Activated naive CD4-positive, alpha-beta T cell treated with anti-CD3 and anti-CD28 coated beads for 36 hours (primary cell): ENCODE measurements at regions not wholly inside any gene's neighbourhood (a gene's known extent, or its start where the extent isn't known, plus 50 kb on each side); places are given as distances from the start of the nearest gene placed in this dataset.

ENCODE experiments used
- CTCF ChIA-PET: fragments of 350-600 bp; sonication (Branson Sonifier 250); formaldehyde crosslinking; loops from one replicate; lab custom pipeline; 2021; ENCODE audit warnings: antibody characterized with exemption; lab: Charles Lee
- DNase-seq: peaks from one replicate; pipeline ENCODE4 v3.0.0-alpha.2; 2020
- H3K27ac Mint-ChIP-seq: one replicate; pipeline ENCODE4 v1.8.0; 2021; ENCODE audit warnings: mild to moderate bottlenecking, mixed read lengths
- H3K27me3 Mint-ChIP-seq: one replicate; pipeline ENCODE4 v1.8.0; 2021; ENCODE audit warnings: low read depth, mixed read lengths
- H3K36me3 Mint-ChIP-seq: one replicate; pipeline ENCODE4 v1.8.0; 2021; ENCODE audit warnings: low read depth, mixed read lengths
- H3K4me1 Mint-ChIP-seq: one replicate; pipeline ENCODE4 v1.8.0; 2021; ENCODE audit warnings: low read depth, mixed read lengths
- H3K4me3 Mint-ChIP-seq: one replicate; pipeline ENCODE4 v1.8.0; 2021; ENCODE audit warnings: mild to moderate bottlenecking, moderate library complexity, mixed read lengths
- H3K9me3 Mint-ChIP-seq: one replicate; pipeline ENCODE4 v1.8.0; 2021; ENCODE audit warnings: mixed read lengths
- intact Hi-C: fragments of 100-400 bp; cut with micrococcal nuclease; formaldehyde crosslinking; loops from one replicate; pipeline ENCODE4 v1.15.1; 2023

DNA sequence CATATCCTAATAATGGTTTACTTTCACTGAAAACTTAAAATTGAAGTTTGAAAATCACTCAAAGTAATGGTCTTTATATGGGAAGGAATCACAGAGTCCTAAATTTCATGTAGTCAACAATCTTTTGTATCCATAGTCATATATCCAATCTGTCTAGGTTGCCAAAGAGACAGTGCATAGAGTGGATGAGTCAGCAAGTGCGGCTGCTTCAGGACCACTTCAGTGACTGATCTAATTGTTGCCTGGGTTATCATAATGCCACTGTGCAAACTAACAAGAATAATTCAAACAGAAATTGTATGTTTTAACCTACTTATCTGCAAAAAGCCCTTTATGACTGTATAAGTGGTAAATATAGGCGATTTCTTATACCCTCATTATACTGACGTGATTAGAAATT, 211.3 kb upstream of the PRR16 start:
- Mint-ChIP-seq H3K27me3 (no peaks in the 10 kb centered on the region), H3K36me3 (no peaks in the 10 kb centered on the region), H3K4me3 (no peak overlapping the region), H3K4me1 (no peaks in the 10 kb centered on the region), H3K27ac (no peak overlapping the region), H3K9me3 (peaks cover 2% of the 10 kb centered on the region)
- intact Hi-C loops: no loop called here
- no peak for DNase-seq
- CTCF ChIA-PET: no interaction called here

DNA sequence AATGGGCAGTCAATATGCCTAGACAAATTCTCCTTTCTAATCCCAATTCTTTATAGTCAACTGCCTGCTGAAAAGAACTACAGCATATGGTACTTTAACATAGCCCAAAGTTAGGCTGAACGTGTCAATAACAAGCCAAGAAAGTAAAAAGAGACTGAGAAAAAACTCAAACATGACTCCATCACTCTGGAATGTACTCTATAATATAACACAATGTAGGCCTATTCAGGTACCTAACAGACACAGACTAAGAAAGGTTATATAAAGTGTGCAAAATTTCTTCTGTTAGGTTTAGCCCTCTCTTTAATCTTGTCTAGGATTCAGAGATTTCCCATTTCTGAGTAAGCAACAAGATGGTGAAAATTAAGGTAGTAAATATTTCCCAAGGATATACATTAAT, 209.7 kb upstream of the PRR16 start:
- no peak overlapping the region for H3K27ac Mint-ChIP-seq
- CTCF ChIA-PET: no interaction called here

DNA sequence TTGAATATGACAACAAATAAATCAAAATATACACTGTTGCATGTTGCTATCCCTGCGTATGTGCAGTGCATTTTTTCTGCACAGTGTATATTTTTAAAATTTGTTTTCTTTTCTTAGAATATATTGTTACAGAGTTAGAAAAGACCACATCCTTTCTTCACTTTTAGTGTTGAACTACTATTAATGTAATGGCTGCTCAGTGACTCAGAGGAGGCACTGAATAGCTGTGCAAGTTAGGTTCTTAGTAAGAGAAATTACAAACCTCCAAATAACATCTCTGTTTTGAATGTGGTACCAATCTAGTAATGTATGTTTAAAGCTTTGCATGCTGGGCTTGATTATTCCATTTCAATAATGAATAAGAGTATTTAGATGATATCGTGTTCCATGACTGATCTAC, 208.9 kb upstream of the PRR16 start:
- Mint-ChIP-seq H3K4me1 (no peaks in the 10 kb centered on the region), H3K4me3 (no peak overlapping the region), H3K27ac (no peak overlapping the region), H3K9me3 (peaks cover 2% of the 10 kb centered on the region), H3K27me3 (no peaks in the 10 kb centered on the region), H3K36me3 (no peaks in the 10 kb centered on the region)
- intact Hi-C loops: no loop called here
- DNase-seq: no peak
- CTCF ChIA-PET: no interaction called here

More for the DNA sequence above, 209.7 kb upstream of the PRR16 start:
- peaks cover 2% of the 10 kb centered on the region for H3K9me3 Mint-ChIP-seq
- H3K27me3 Mint-ChIP-seq: no peaks in the 10 kb centered on the region
- no peaks in the 10 kb centered on the region for H3K36me3 Mint-ChIP-seq
- intact Hi-C loops: no loop called here
- no peaks in the 10 kb centered on the region for H3K4me1 Mint-ChIP-seq
- no peak for DNase-seq
- H3K4me3 Mint-ChIP-seq: no peak overlapping the region

DNA sequence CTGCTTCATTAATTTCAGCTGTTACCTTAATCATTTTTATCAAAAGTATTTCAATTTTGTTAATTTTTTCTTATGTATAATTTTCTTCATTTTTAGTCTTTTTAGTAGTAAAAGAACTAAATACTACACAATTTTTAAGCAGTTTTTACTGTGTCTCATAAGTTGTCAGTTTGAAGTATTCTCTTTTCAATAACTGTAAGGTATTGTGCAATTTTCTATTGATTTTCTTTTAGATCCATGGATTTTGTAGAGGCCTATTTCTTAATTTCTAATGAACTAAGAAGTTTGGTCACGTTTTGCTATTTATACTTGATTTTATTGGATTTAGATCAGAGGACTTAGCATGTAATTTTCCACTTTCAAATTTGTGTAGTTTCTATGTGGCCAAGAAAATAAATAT, 207.7 kb upstream of the PRR16 start:
- H3K27ac Mint-ChIP-seq: no peak overlapping the region
- H3K27me3 Mint-ChIP-seq: no peaks in the 10 kb centered on the region
- no peaks in the 10 kb centered on the region for H3K4me1 Mint-ChIP-seq
- DNase-seq: no peak
- H3K36me3 Mint-ChIP-seq: no peaks in the 10 kb centered on the region
- intact Hi-C loops: no loop called here
- CTCF ChIA-PET: no interaction called here
- no peak overlapping the region for H3K4me3 Mint-ChIP-seq
- no peaks in the 10 kb centered on the region for H3K9me3 Mint-ChIP-seq

DNA sequence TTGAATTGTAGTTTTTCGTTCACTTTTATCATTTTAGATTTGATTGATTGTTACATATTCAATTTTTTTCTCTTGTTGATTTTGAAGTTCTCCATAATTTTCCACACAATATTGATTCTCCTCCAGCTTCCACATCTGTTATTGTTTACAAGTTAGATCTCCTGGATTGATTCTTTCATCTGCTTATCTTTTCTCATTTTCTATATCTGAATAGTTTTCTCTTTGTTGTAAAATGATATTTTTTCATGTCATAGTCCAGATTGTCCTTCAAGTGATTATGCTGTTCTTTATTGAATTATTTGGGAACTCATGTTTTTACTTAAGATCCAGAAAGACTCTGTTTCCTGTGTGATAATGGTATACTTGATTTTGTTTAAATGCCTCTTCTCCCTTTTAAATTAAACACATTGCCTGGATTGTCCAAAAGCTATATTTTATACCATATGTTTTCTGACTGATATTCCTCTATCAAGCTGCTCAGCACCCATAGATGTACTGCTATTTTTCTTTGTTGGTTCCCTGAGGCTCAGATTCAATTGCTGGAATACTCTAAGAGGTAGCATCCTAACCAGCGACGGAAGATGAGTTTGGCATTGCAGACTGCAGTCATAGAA, 206.6 kb upstream of the PRR16 start:
- H3K27ac Mint-ChIP-seq: no peak overlapping the region

DNA sequence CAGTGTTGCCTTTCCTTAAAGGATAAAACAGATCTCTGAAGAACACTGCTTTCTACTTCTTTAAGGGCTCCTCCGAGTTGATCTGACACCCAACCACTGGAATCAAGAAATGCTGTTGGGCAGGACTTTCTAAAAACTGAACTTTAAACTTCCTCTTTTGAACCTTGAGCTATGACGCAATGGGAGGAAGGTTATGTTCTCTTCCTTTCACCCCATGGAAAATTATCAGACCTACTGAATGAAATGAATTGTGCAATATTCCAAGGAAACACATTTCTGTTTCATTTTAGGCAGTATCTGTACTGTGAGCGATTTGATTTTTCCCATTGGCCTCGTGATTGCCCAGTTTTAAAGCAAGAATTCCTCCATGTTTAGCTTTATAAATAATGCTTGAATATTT, 206.0 kb upstream of the PRR16 start:
- H3K9me3 Mint-ChIP-seq: no peaks in the 10 kb centered on the region
- no peaks in the 10 kb centered on the region for H3K4me1 Mint-ChIP-seq
- no peaks in the 10 kb centered on the region for H3K36me3 Mint-ChIP-seq
- no peaks in the 10 kb centered on the region for H3K27me3 Mint-ChIP-seq
- no peak overlapping the region for H3K27ac Mint-ChIP-seq
- no peak for DNase-seq
- intact Hi-C loops: no loop called here
- CTCF ChIA-PET: no interaction called here
- H3K4me3 Mint-ChIP-seq: no peak overlapping the region

More for the DNA sequence above, 206.6 kb upstream of the PRR16 start:
- no peak for DNase-seq
- CTCF ChIA-PET: no interaction called here
- no peaks in the 10 kb centered on the region for H3K4me1 Mint-ChIP-seq
- no peak overlapping the region for H3K4me3 Mint-ChIP-seq
- no peaks in the 10 kb centered on the region for H3K9me3 Mint-ChIP-seq
- H3K27me3 Mint-ChIP-seq: no peaks in the 10 kb centered on the region
- intact Hi-C loops: no loop called here
- H3K36me3 Mint-ChIP-seq: no peaks in the 10 kb centered on the region

DNA sequence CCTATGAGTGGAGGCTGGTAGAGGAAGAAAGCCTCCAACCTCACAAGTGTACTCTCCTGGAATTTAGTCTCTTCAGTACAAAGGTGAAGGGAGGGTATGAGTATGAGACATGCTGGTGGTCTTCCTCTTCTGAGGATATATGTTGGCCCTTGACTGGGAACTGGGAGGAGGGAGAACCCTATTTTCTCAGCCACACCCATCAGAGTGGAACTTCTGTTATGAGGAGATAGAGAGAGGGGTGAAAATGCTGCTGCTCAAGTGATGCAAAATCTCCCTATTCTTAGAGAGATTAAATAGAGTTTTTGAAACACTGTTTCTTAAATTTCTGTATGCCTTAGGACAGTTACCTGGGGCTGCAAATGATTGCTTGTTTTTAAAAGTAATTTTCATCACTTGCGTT, 203.4 kb upstream of the PRR16 start:
- DNase-seq: no peak
- CTCF ChIA-PET: no interaction called here
- Mint-ChIP-seq H3K27ac (no peak overlapping the region), H3K9me3 (no peaks in the 10 kb centered on the region), H3K36me3 (no peaks in the 10 kb centered on the region), H3K4me1 (no peaks in the 10 kb centered on the region), H3K27me3 (no peaks in the 10 kb centered on the region), H3K4me3 (no peak overlapping the region)
- intact Hi-C loops: no loop called here

DNA sequence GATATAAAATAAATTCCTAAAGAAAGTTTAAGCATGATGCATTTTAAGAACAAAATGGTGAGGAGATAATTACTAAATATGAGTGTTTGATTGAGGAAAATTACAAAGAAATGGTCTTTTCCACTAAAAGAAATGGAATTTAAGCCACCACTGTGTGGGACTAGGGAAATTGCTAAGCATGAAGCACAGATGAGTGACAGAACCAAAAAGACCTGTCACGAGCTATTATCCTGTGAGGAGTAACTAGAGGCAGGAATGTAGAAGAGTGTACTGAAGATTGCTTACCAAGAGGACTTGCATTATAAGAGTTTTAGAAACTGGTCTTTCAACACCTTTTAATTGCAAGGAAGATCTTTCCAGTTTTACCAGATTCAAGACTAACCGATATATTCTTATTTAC, 193.6 kb upstream of the PRR16 start:
- Mint-ChIP-seq H3K4me3 (no peak overlapping the region), H3K9me3 (peaks cover 2% of the 10 kb centered on the region), H3K4me1 (no peaks in the 10 kb centered on the region), H3K27me3 (no peaks in the 10 kb centered on the region), H3K36me3 (no peaks in the 10 kb centered on the region), H3K27ac (no peak overlapping the region)
- no peak for DNase-seq
- CTCF ChIA-PET: no interaction called here
- intact Hi-C loops: no loop called here

DNA sequence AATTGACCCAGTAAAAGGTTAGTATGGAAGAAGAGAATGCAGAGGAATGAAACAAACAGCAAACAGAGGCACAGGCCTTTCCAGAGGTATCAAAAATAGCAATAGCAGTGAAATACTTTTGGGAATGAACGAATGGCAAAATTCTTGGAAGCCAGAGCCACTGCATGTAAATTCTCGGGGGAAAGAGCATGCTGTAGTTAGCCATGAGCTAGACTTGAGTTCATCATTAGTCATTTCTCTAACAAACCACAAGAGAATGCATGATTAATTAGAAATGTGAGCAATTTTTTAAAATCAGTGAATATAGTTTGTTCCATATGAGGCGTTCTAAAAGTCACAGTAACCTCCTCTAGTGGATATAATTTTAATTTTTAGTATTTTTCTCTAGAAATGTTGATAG, 170.3 kb upstream of the PRR16 start:
- Mint-ChIP-seq H3K4me3 (no peak overlapping the region), H3K36me3 (no peaks in the 10 kb centered on the region), H3K4me1 (no peaks in the 10 kb centered on the region), H3K27me3 (no peaks in the 10 kb centered on the region), H3K27ac (no peak overlapping the region), H3K9me3 (no peaks in the 10 kb centered on the region)
- CTCF ChIA-PET: no interaction called here
- intact Hi-C loops: no loop called here
- no peak for DNase-seq

DNA sequence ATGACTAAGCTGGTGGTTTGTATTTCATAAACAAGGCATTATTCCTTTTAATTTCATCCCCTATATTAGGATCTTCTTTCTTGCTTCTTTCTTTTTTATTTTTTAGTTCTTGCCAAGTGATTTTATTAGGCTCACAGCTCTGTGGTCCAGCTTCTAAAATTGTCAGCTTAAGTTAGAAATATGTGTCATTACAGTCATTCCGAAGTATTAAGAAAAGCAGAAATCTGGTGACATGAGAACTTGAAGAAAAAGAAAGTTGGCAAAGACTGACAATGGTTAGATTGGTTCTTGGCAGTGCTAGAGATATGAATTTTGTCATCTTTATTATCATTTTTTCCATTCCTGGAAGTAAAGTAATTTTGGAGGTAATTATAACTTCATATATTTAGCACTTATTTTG, 166.5 kb upstream of the PRR16 start:
- Mint-ChIP-seq H3K36me3 (no peaks in the 10 kb centered on the region), H3K4me1 (no peaks in the 10 kb centered on the region), H3K27me3 (no peaks in the 10 kb centered on the region)

DNA sequence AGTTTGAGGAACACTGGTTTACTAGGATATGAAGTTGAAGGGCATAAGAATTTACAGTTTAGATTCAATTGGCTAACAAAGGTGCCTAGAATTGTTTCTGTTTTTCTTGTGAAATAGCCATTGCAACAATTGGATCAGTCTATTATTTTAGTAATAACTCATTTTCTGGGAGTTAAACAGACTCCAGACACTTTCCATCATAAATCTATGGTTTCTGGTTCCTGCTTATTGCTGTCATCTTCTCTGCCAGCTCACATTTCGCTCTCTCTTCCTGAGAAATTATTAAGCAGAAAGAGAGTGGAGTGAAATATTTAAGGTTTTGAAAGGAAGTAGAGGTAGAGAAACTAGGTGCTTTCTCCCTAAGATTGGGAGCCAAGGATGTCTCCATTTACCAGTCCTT, 165.1 kb upstream of the PRR16 start:
- no peak overlapping the region for H3K27ac Mint-ChIP-seq
- DNase-seq: no peak
- no peaks in the 10 kb centered on the region for H3K27me3 Mint-ChIP-seq
- CTCF ChIA-PET: no interaction called here
- intact Hi-C loops: no loop called here
- no peaks in the 10 kb centered on the region for H3K4me1 Mint-ChIP-seq
- H3K36me3 Mint-ChIP-seq: no peaks in the 10 kb centered on the region
- H3K4me3 Mint-ChIP-seq: no peak overlapping the region
- H3K9me3 Mint-ChIP-seq: no peaks in the 10 kb centered on the region

More for the DNA sequence above, 166.5 kb upstream of the PRR16 start:
- no peaks in the 10 kb centered on the region for H3K9me3 Mint-ChIP-seq
- CTCF ChIA-PET: no interaction called here
- no peak overlapping the region for H3K4me3 Mint-ChIP-seq
- intact Hi-C loops: no loop called here
- no peak overlapping the region for H3K27ac Mint-ChIP-seq
- no peak for DNase-seq

DNA sequence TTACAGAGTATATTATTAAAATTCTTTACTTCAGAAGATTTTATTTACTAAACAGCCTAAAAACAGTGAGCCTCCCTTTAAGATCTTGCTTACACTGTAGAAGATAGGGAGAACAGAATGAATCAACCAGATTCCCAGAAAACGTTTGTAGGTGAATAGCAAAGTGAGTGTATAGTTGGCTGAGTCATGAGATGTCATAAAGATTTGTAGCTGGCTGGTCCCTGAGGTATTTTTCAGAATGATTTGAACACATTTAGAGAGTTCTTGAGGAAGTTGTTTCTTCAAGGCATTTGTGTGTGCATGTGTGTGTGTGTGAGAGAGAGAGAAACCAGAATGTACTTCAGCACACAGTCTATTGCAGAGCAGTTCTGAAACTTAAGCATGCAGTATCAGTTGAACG, 159.4 kb upstream of the PRR16 start:
- H3K36me3 Mint-ChIP-seq: no peaks in the 10 kb centered on the region
- H3K4me3 Mint-ChIP-seq: no peak overlapping the region
- no peaks in the 10 kb centered on the region for H3K27me3 Mint-ChIP-seq
- intact Hi-C loops: no loop called here
- H3K4me1 Mint-ChIP-seq: no peaks in the 10 kb centered on the region
- no peak for DNase-seq
- H3K9me3 Mint-ChIP-seq: peaks cover 2% of the 10 kb centered on the region
- CTCF ChIA-PET: no interaction called here
- H3K27ac Mint-ChIP-seq: no peak overlapping the region

DNA sequence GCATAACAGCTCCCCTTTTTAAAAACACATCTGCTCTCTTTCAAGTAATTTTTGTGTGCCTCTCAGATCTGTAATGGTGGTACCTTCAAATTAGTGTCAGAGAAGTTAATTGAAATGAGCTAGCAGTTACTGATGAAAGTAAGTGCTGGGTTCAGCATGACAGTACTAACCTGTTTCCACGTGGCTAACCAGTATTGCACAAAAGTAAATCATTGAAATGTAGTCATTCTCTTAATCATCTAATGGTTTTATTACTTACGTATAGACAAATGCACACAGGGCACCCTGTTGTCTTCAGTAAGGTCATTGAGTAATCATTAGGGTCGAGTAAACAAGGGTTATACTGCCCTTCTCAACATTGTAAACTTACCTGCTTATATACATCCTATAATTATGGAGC, 157.8 kb upstream of the PRR16 start:
- Mint-ChIP-seq H3K27ac (no peak overlapping the region), H3K4me1 (no peaks in the 10 kb centered on the region), H3K9me3 (peaks cover 4% of the 10 kb centered on the region), H3K36me3 (no peaks in the 10 kb centered on the region), H3K4me3 (no peak overlapping the region), H3K27me3 (no peaks in the 10 kb centered on the region)
- CTCF ChIA-PET: no interaction called here
- intact Hi-C loops: no loop called here
- no peak for DNase-seq

DNA sequence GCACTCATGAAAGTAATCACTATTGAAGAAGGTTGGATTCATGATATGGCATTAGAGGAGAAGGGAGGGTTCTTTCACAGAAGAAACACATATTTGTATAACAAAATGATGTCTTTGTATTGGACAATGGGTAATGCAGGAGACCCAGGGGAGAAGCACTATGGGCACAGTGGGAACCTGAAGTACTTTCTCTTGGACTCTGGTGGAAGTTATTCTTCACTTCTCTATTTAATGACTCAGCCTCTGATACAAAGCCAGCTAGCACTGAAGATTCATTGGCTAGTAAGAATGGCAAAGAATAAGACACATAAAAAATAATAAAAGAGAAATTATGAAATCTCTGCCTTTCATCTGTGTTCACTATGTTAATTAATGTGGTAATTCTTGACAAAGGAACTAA, 149.9 kb upstream of the PRR16 start:
- Mint-ChIP-seq H3K27ac (no peak overlapping the region), H3K9me3 (peaks cover 10% of the 10 kb centered on the region), H3K27me3 (no peaks in the 10 kb centered on the region), H3K4me1 (no peaks in the 10 kb centered on the region), H3K4me3 (no peak overlapping the region), H3K36me3 (no peaks in the 10 kb centered on the region)
- intact Hi-C loops: no loop called here
- CTCF ChIA-PET: no interaction called here
- no peak for DNase-seq
